HCT116 (cell line): ENCODE measurements at regions not wholly inside any gene's neighbourhood (a gene's known extent, or its start where the extent isn't known, plus 50 kb on each side); places are given as distances from the start of the nearest gene placed in this dataset.

Source experiments
- ATAC-seq: fragments of 200-7000 bp; cut with Tn5 transposase; 2 replicates; pipeline ENCODE4 v1.9.1; 2020; ENCODE audit warnings: mild to moderate bottlenecking, moderate library complexity
- BruUV-seq: library from RNA; stranded (reverse); fragments of 400-500 nt; replicated peaks from 2 replicates; lab custom pipeline; 2021; lab: Mats Ljungman, UMichigan
- CTCF ChIA-PET: fragments of 300-600 bp; sonication (Branson Sonifier 250); formaldehyde crosslinking; loops from one replicate; lab custom pipeline; 2021; ENCODE audit warnings: antibody characterized with exemption; lab: Charles Lee
- POLR2A ChIA-PET: fragments of 300-600, 350-600 bp; sonication (Branson Sonifier 250); formaldehyde crosslinking; loops from one replicate; lab custom pipeline; 2021; ENCODE audit warnings: antibody characterized with exemption; lab: Charles Lee
- RAD21 ChIA-PET, 2 experiments: fragments of 300-600 bp; sonication (Branson Sonifier 250); formaldehyde crosslinking; loops; one replicate each; lab custom pipeline; 2023; ENCODE audit warnings: low total read pairs in 2 of 2; ENCODE audit not compliant: uncharacterized antibody in 2 of 2, unreplicated experiment in 2 of 2, low non-redundant PET in 1 of 2; lab: Charles Lee
- DNase-seq: peaks from one replicate; pipeline ENCODE4 v3.0.0-alpha.2; 2010; ENCODE audit warnings: low read depth, low spot score
- H2AFZ ChIP-seq: fragments of 200-600 bp; shearing (Covaris generic), sonication (generic); 2 replicates; pipeline ENCODE4 v1.6.1; 2017; ENCODE audit warnings: low read depth, mixed run types, mixed read lengths, antibody characterized with exemption, low read length; ENCODE audit not compliant: poor library complexity, severe bottlenecking
- H3K27ac ChIP-seq: 2 replicates; pipeline ENCODE4 v1.5.1; 2012; ENCODE audit warnings: low read depth, low read length
- H3K27me3 ChIP-seq: fragments of 200-600 bp; sonication (generic); 2 replicates; pipeline ENCODE4 v1.6.1; 2016; ENCODE audit warnings: mixed run types, low read length, mixed read lengths; ENCODE audit not compliant: insufficient read depth
- H3K36me3 ChIP-seq, 2 experiments: fragments of 200-500 bp in 1 of 2; fragments of 200-600 bp in 1 of 2; sonication (Bioruptor generic) in 1 of 2; sonication (generic) in 1 of 2; 2 replicates each; pipeline versions ENCODE4 v1.5.1 to v1.6.1; 2014 to 2016; ENCODE audit warnings: low read length in 2 of 2, inconsistent platforms in 1 of 2, mixed read lengths in 1 of 2, mixed run types in 1 of 2; ENCODE audit not compliant: insufficient read depth in 2 of 2, control insufficient read depth in 1 of 2
- H3K4me1 ChIP-seq, 2 experiments: fragments of 200-600 bp in 1 of 2; sonication (generic) in 1 of 2; 2 replicates each; pipeline versions ENCODE4 v1.5.1 to v1.6.1; 2012 to 2017; ENCODE audit warnings: low read length in 2 of 2, inconsistent platforms in 1 of 2, mild to moderate bottlenecking in 1 of 2, mixed read lengths in 1 of 2, mixed run types in 1 of 2, moderate library complexity in 1 of 2; ENCODE audit not compliant: insufficient read depth in 2 of 2, control insufficient read depth in 1 of 2
- H3K4me2 ChIP-seq: fragments of 200-600 bp; sonication (generic); 2 replicates; pipeline ENCODE4 v1.6.1; 2017; ENCODE audit warnings: mixed run types, low read length, mixed read lengths
- H3K4me3 ChIP-seq, 2 experiments: fragments of 200-600 bp in 1 of 2; sonication (generic) in 1 of 2; replicated peaks in 1 of 2; 2 replicates each; pipeline ENCODE4 v1.5.1; 2011 to 2016; ENCODE audit warnings: low read length in 2 of 2, control low read depth in 1 of 2, low read depth in 1 of 2, mild to moderate bottlenecking in 1 of 2, mixed read lengths in 1 of 2, mixed run types in 1 of 2
- H3K79me2 ChIP-seq: fragments of 200-600 bp; sonication (generic); 2 replicates; pipeline ENCODE4 v1.6.1; 2017; ENCODE audit warnings: mild to moderate bottlenecking, mixed run types, low read length, moderate library complexity, mixed read lengths; ENCODE audit not compliant: insufficient read depth
- H3K9ac ChIP-seq: fragments of 200-600 bp; sonication (generic); 2 replicates; pipeline ENCODE4 v1.6.1; 2016; ENCODE audit warnings: low read length, mixed read lengths
- H3K9me2 ChIP-seq: fragments of 200-600 bp; sonication (generic), shearing (Covaris generic); 2 replicates; pipeline ENCODE4 v1.6.1; 2017; ENCODE audit warnings: mixed run types, mild to moderate bottlenecking, moderate library complexity; ENCODE audit not compliant: insufficient read depth
- H3K9me3 ChIP-seq, 2 experiments: fragments of 200-500 bp in 1 of 2; fragments of 200-600 bp in 1 of 2; sonication (Bioruptor generic) in 1 of 2; sonication (generic) in 1 of 2; 2 replicates each; pipeline ENCODE4 v1.6.1; 2014 to 2017; ENCODE audit warnings: low read length in 2 of 2, mixed read lengths in 2 of 2, inconsistent platforms in 1 of 2, low read depth in 1 of 2, mild to moderate bottlenecking in 1 of 2, mixed run types in 1 of 2, moderate library complexity in 1 of 2; ENCODE audit not compliant: control insufficient read depth in 1 of 2, insufficient read depth in 1 of 2
- H4K20me1 ChIP-seq: fragments of 200-600 bp; sonication (generic), shearing (Covaris generic); 2 replicates; pipeline ENCODE4 v1.6.1; 2017; ENCODE audit warnings: mixed run types, mild to moderate bottlenecking, moderate library complexity; ENCODE audit not compliant: insufficient read depth
- ATF3 ChIP-seq: IDR thresholded peaks from 2 replicates; pipeline ENCODE4 v1.6.1; 2012
- CEBPB ChIP-seq: IDR thresholded peaks from 2 replicates; pipeline ENCODE4 v1.6.1; 2012; ENCODE audit warnings: low read depth
- EZH2 ChIP-seq: fragments of 200-600 bp; sonication (generic); IDR thresholded peaks from 2 replicates; pipeline ENCODE4 v1.6.1; 2017; ENCODE audit warnings: antibody characterized with exemption, mixed run types
- EZH2phosphoT487 ChIP-seq: fragments of 200-600 bp; IDR thresholded peaks from 2 replicates; pipeline ENCODE4 v1.6.1; 2018; ENCODE audit warnings: antibody characterized with exemption, borderline replicate concordance
- FOSL1 ChIP-seq: IDR thresholded peaks from 2 replicates; pipeline ENCODE4 v1.6.1; 2012; ENCODE audit warnings: low read depth
- POLR2A ChIP-seq: IDR thresholded peaks from 2 replicates; pipeline ENCODE4 v1.7.0; 2011; ENCODE audit warnings: borderline replicate concordance; ENCODE audit not compliant: insufficient read depth, insufficient read length; ENCODE audit errors: extremely low read depth
- SP1 ChIP-seq: IDR thresholded peaks from 2 replicates; pipeline ENCODE4 v1.6.1; 2012; ENCODE audit warnings: low read depth
- SRF ChIP-seq: IDR thresholded peaks from 2 replicates; pipeline ENCODE4 v1.6.1; 2012; ENCODE audit warnings: low read depth
- TCF7L2 ChIP-seq: IDR thresholded peaks from 2 replicates; pipeline ENCODE4 v1.7.0; 2011; ENCODE audit warnings: borderline replicate concordance, inconsistent platforms; ENCODE audit not compliant: insufficient read depth, insufficient read length; ENCODE audit errors: extremely low read depth
- YY1 ChIP-seq: IDR thresholded peaks from 2 replicates; pipeline ENCODE4 v1.6.1; 2011; ENCODE audit warnings: low read length, low read depth, moderate library complexity, mild to moderate bottlenecking; ENCODE audit not compliant: insufficient replicate concordance; ENCODE audit errors: extremely low read depth
- ZFX ChIP-seq: fragments of 450-650 bp; IDR thresholded peaks from 2 replicates; pipeline ENCODE4 v1.6.1; 2017
- ZNF274 ChIP-seq: fragments of 200-500 bp; sonication (Bioruptor generic); IDR thresholded peaks from 2 replicates; pipeline ENCODE4 v1.6.1; 2014; ENCODE audit warnings: mild to moderate bottlenecking, low read depth, low read length, inconsistent platforms
- intact Hi-C: fragments of 100-400 bp; cut with micrococcal nuclease; formaldehyde crosslinking; loops from 2 replicates; pipeline ENCODE4 v1.10.0; 2022
- TF ChIP-seq, protein P1 (sequence below), 3 experiments: fragments of 200-600 bp in 1 of 3; sonication (generic) in 1 of 3; IDR thresholded peaks in 2 of 3; conservative IDR thresholded peaks in 1 of 3; 2 replicates each; pipeline ENCODE4 v1.5.1; 2012 to 2017; ENCODE audit warnings: low read depth in 2 of 3, low read length in 2 of 3, antibody characterized with exemption in 1 of 3, borderline replicate concordance in 1 of 3, control low read depth in 1 of 3, mild to moderate bottlenecking in 1 of 3, mixed read lengths in 1 of 3, mixed run types in 1 of 3, moderate library complexity in 1 of 3; ENCODE audit not compliant: insufficient read depth in 1 of 3
- TF ChIP-seq, protein P2 (sequence below): IDR thresholded peaks from 2 replicates; pipeline ENCODE4 v1.6.1; 2012; ENCODE audit warnings: low read depth

- CTCF ChIA-PET, result no interaction called here
- no peak overlapping the region for H3K9ac ChIP-seq
- no peaks in the 10 kb centered on the region for H3K4me1 ChIP-seq
- no peak overlapping the region for H3K27ac ChIP-seq
- RAD21 ChIA-PET, result no interaction called here
- no peaks in the 10 kb centered on the region for H3K9me2 ChIP-seq
- H3K9me3 ChIP-seq, result peaks cover 12 to 28% of the 10 kb centered on the region in 2 experiments; a peak in 2 of 4 replicates
- no peak overlapping the region for H3K4me3 ChIP-seq
- no peaks in the 10 kb centered on the region for H3K36me3 ChIP-seq
- DNase-seq (no peak), ATAC-seq (no peak)
- H3K27me3 ChIP-seq, result no peaks in the 10 kb centered on the region
- POLR2A ChIA-PET, result no interaction called here
- no peaks in the 10 kb centered on the region for H4K20me1 ChIP-seq
- H2AFZ ChIP-seq, result no peak overlapping the region
- no TSS peak for BruUV-seq
- intact Hi-C loops, result no loop called here
- H3K4me2 ChIP-seq, result no peak overlapping the region
- no peak for TF ChIP-seq TCF7L2
- TF ChIP-seq SRF, result no peak
- no peaks in the 10 kb centered on the region for H3K79me2 ChIP-seq
These were observed 729.9 kb upstream of the GYPC start for GRCh38 chr2:125925891-125926546.

DNA sequence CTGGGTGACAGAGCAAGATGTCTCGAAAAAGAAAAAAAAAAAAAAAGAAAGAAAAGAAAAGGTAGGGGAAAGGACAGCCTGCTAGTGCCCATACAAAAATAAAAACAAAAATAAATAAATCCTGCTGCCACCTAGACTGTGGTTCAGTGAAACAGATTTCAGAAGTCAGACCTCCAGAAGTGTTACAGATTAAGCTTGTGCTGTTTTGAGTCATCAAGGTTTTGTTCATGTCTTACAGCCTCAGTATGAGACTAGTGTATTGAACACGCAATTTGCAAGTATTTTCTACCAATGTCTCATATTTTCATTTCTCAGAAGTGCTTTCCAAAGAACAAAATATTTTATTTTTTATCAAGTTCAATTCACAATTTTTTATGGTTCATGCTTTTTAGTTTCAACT is 720.4 kb upstream of the GYPC start:
- RAD21 ChIA-PET, result no interaction called here
- TF ChIP-seq POLR2A (no peak), SRF (no peak), CEBPB (no peak), YY1 (no peak), ZFX (no peak), EZH2 (no peak), ATF3 (no peak), TCF7L2 (no peak), EZH2phosphoT487 (no peak), ZNF274 (no peak), SP1 (no peak), FOSL1 (no peak)
- TF ChIP-seq, protein P1, sequence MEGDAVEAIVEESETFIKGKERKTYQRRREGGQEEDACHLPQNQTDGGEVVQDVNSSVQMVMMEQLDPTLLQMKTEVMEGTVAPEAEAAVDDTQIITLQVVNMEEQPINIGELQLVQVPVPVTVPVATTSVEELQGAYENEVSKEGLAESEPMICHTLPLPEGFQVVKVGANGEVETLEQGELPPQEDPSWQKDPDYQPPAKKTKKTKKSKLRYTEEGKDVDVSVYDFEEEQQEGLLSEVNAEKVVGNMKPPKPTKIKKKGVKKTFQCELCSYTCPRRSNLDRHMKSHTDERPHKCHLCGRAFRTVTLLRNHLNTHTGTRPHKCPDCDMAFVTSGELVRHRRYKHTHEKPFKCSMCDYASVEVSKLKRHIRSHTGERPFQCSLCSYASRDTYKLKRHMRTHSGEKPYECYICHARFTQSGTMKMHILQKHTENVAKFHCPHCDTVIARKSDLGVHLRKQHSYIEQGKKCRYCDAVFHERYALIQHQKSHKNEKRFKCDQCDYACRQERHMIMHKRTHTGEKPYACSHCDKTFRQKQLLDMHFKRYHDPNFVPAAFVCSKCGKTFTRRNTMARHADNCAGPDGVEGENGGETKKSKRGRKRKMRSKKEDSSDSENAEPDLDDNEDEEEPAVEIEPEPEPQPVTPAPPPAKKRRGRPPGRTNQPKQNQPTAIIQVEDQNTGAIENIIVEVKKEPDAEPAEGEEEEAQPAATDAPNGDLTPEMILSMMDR (IDR thresholded peaks at IDR 0.05 in 2 of 3, conservative IDR thresholded peaks at IDR 0.05 in 1 of 3; ENCODE audit: borderline replicate concordance in 1 of 3, insufficient read depth in 1 of 3, low read depth in 2 of 3, low read length in 2 of 3), result no peak
- TF ChIP-seq, protein P2, sequence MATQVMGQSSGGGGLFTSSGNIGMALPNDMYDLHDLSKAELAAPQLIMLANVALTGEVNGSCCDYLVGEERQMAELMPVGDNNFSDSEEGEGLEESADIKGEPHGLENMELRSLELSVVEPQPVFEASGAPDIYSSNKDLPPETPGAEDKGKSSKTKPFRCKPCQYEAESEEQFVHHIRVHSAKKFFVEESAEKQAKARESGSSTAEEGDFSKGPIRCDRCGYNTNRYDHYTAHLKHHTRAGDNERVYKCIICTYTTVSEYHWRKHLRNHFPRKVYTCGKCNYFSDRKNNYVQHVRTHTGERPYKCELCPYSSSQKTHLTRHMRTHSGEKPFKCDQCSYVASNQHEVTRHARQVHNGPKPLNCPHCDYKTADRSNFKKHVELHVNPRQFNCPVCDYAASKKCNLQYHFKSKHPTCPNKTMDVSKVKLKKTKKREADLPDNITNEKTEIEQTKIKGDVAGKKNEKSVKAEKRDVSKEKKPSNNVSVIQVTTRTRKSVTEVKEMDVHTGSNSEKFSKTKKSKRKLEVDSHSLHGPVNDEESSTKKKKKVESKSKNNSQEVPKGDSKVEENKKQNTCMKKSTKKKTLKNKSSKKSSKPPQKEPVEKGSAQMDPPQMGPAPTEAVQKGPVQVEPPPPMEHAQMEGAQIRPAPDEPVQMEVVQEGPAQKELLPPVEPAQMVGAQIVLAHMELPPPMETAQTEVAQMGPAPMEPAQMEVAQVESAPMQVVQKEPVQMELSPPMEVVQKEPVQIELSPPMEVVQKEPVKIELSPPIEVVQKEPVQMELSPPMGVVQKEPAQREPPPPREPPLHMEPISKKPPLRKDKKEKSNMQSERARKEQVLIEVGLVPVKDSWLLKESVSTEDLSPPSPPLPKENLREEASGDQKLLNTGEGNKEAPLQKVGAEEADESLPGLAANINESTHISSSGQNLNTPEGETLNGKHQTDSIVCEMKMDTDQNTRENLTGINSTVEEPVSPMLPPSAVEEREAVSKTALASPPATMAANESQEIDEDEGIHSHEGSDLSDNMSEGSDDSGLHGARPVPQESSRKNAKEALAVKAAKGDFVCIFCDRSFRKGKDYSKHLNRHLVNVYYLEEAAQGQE, result no peak

More for the DNA sequence above, 720.4 kb upstream of the GYPC start:
- no peak overlapping the region for H2AFZ ChIP-seq
- H3K79me2 ChIP-seq, result no peaks in the 10 kb centered on the region
- no peaks in the 10 kb centered on the region for H3K27me3 ChIP-seq
- ChIA-PET CTCF (no interaction called here), POLR2A (no interaction called here)
- no peaks in the 10 kb centered on the region for H4K20me1 ChIP-seq
- no peak overlapping the region for H3K9ac ChIP-seq
- no peaks in the 10 kb centered on the region for H3K36me3 ChIP-seq
- no peak overlapping the region for H3K4me2 ChIP-seq
- no peak for DNase-seq
- intact Hi-C loops, result no loop called here
- no peak overlapping the region for H3K27ac ChIP-seq
- no peaks in the 10 kb centered on the region for H3K9me2 ChIP-seq
- no peak overlapping the region for H3K4me3 ChIP-seq
- H3K4me1 ChIP-seq, result no peaks in the 10 kb centered on the region
- no TSS peak for BruUV-seq
- ATAC-seq, result no peak
- peaks cover 5 to 10% of the 10 kb centered on the region in 2 experiments; a peak in 2 of 4 replicates for H3K9me3 ChIP-seq
